ENCODE measurements at regions not wholly inside any gene's neighbourhood (a gene's known extent, or its start where the extent isn't known, plus 50 kb on each side); places are given as distances from the start of the nearest gene placed in this dataset.

- Histone ChIP-seq H4K20me1 (ENCODE audit: insufficient read depth, low read length) (no peaks in the 10 kb centered on the region), H3K9me3 (ENCODE audit: low read length) (no peaks in the 10 kb centered on the region), H3K9me2 (ENCODE audit: insufficient read depth, low read length) (no peaks in the 10 kb centered on the region), H3K27ac (ENCODE audit: low read depth, low read length, poor library complexity, severe bottlenecking) (no peak overlapping the region), H3K4me3 (ENCODE audit: low read depth, low read length, poor library complexity, severe bottlenecking) (no peak overlapping the region), H2AFZ (ENCODE audit: low read length) (no peak overlapping the region), H3K36me3 (ENCODE audit: insufficient read depth, low read length) (no peaks in the 10 kb centered on the region), H3K4me2 (ENCODE audit: low read length) (no peak overlapping the region), H3K4me1 (ENCODE audit: insufficient read depth, low read length, poor library complexity, severe bottlenecking) (no peaks in the 10 kb centered on the region), H3K79me2 (ENCODE audit: insufficient read depth, low read depth, low read length) (no peaks in the 10 kb centered on the region)
- intact Hi-C loops (cut with micrococcal nuclease; ENCODE audit: unreplicated experiment), result no loop called here
- TF ChIP-seq CTCF (conservative IDR thresholded peaks at IDR 0.05; ENCODE audit: low read length), result no peak
- ChIA-PET CTCF (ENCODE audit: unreplicated experiment) (no interaction called here), POLR2A (interaction anchor here (0.9 kb wide), 1 partner anchor 13 kb away, joined by 3 read pairs; no protein-coding TSS in a partner anchor)
- DNase-seq (ENCODE audit: low spot score), result no peak
- no TSS peak for BruUV-seq (replicated peaks)
These were observed 397.7 kb downstream of the HLX start for GRCh38 chr1:221276896-221277409.

GRCh38 chr1:221279146-221279545 lies 399.9 kb downstream of the HLX start:
- no TSS peak for BruUV-seq (replicated peaks)
- CTCF ChIA-PET (ENCODE audit: unreplicated experiment), result no interaction called here
- no peaks in the 10 kb centered on the region for H3K36me3 ChIP-seq (ENCODE audit: insufficient read depth, low read length)

GRCh38 chr1:221283532-221283931 lies 404.3 kb downstream of the HLX start:
- no peaks in the 10 kb centered on the region for H3K4me1 ChIP-seq (ENCODE audit: insufficient read depth, low read length, poor library complexity, severe bottlenecking)
- CTCF ChIA-PET (ENCODE audit: unreplicated experiment), result no interaction called here
- no peak for DNase-seq (ENCODE audit: low spot score)
- no peaks in the 10 kb centered on the region for H3K9me3 ChIP-seq (ENCODE audit: low read length)
- intact Hi-C loops (cut with micrococcal nuclease; ENCODE audit: unreplicated experiment), result no loop called here
- no TSS peak for BruUV-seq (replicated peaks)
- no peak overlapping the region for H2AFZ ChIP-seq (ENCODE audit: low read length)
- TF ChIP-seq CTCF (conservative IDR thresholded peaks at IDR 0.05; ENCODE audit: low read length) (no peak), EZH2phosphoT487 (IDR thresholded peaks at IDR 0.05; ENCODE audit: borderline replicate concordance, low read depth, low read length) (no peak)
- no peak overlapping the region for H3K4me2 ChIP-seq (ENCODE audit: low read length)
- no peaks in the 10 kb centered on the region for H3K79me2 ChIP-seq (ENCODE audit: insufficient read depth, low read depth, low read length)
- H3K9me2 ChIP-seq (ENCODE audit: insufficient read depth, low read length), result no peaks in the 10 kb centered on the region
- H4K20me1 ChIP-seq (ENCODE audit: insufficient read depth, low read length), result no peaks in the 10 kb centered on the region
- POLR2A ChIA-PET, result no interaction called here
- H3K4me3 ChIP-seq (ENCODE audit: low read depth, low read length, poor library complexity, severe bottlenecking), result no peak overlapping the region
- no peaks in the 10 kb centered on the region for H3K36me3 ChIP-seq (ENCODE audit: insufficient read depth, low read length)
- no peak overlapping the region for H3K27ac ChIP-seq (ENCODE audit: low read depth, low read length, poor library complexity, severe bottlenecking)

More at GRCh38 chr1:221279146-221279545, 399.9 kb downstream of the HLX start:
- Histone ChIP-seq H3K9me2 (ENCODE audit: insufficient read depth, low read length) (no peaks in the 10 kb centered on the region), H4K20me1 (ENCODE audit: insufficient read depth, low read length) (no peaks in the 10 kb centered on the region), H3K4me2 (ENCODE audit: low read length) (no peak overlapping the region), H3K27ac (ENCODE audit: low read depth, low read length, poor library complexity, severe bottlenecking) (no peak overlapping the region), H3K79me2 (ENCODE audit: insufficient read depth, low read depth, low read length) (no peaks in the 10 kb centered on the region), H3K4me1 (ENCODE audit: insufficient read depth, low read length, poor library complexity, severe bottlenecking) (no peaks in the 10 kb centered on the region), H3K9me3 (ENCODE audit: low read length) (no peaks in the 10 kb centered on the region), H2AFZ (ENCODE audit: low read length) (no peak overlapping the region), H3K4me3 (ENCODE audit: low read depth, low read length, poor library complexity, severe bottlenecking) (no peak overlapping the region)
- no peak for DNase-seq (ENCODE audit: low spot score)
- intact Hi-C loops (cut with micrococcal nuclease; ENCODE audit: unreplicated experiment), result no loop called here
- POLR2A ChIA-PET, result no interaction called here
- TF ChIP-seq EZH2phosphoT487 (IDR thresholded peaks at IDR 0.05; ENCODE audit: borderline replicate concordance, low read depth, low read length) (no peak), CTCF (conservative IDR thresholded peaks at IDR 0.05; ENCODE audit: low read length) (no peak)
